ENCODE measurements at regions not wholly inside any gene's neighbourhood (a gene's known extent, or its start where the extent isn't known, plus 50 kb on each side); places are given as distances from the start of the nearest gene placed in this dataset.
A peak's percentile ranks its signal among the peaks of the same experiment; 100 is the strongest.
"Not testable (repeated sequence)": the region's sequence is repeated elsewhere in the genome, so short reads cannot be mapped to it uniquely, and the experiment has no call there.

DNA sequence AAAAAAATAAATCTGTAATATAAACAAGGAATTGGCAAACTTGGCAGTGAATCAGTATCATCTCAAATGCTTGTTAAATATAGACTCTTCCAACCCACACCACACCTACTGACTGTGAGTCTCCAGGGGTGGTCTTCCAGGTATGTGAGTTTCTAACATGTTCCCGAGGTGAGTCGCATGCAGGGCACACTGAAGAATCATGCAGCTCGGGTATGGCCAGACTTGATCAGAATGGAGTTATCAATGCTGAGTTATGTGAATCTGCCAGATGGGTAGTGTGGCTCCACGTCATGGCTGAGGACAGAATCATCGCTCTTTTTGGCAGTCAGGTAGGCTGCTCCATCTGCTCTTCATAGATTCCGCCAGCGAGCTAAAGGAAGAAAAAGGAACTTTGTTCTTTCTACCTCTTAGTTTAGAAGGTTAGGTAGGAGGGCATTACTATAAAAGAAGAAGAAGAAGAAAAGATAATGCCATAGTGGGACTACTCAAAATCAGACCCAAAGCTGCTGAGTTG, 1279.7 kb upstream of the ZEB2 start:
- DNase-seq: no peak

DNA sequence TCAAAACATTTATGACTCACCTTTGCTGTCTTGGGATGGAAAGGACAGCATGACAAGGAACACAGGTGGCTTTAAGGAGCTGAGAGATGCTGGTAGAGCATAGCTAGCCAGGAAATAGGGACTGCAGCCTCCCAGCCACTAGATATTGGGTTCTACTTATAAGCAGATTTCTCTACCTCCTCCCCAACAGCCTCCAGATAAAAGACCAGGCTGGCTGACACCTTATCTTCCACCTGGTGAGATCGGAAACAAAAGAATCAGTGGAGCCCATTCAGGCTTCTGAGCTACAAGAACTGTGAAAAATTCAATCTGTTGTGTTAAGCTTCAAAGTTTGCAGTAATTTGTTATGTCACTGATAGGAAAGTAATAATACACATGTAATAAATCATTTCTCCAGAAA, 1278.5 kb upstream of the ZEB2 start:
- DNase-seq: no peak

- no peak for DNase-seq
These were observed 1277.8 kb upstream of the ZEB2 start for GRCh38 chr2:145797692-145798091.

DNA sequence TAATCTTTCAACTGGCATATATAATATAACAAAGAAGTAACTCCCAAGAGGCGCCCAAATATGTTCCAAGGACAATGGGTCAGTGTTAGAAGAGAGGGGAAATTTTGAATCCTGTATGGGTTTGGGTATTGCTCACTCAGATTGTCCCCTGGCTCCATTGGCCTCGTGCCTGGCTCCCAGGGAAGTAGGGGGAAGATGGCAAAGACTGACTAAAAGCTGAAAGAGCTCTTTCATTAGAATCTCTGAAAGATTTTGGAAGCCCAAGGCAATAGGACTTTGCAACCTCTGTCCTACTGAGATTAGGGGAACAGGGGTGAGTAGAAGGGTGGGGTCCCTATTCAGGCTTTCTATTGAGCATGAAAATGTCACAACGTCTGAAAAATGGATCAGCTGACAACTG, 1272.8 kb upstream of the ZEB2 start:
- no peak for DNase-seq

GRCh38 chr2:145789636-145790035, 1269.7 kb upstream of the ZEB2 start:
- DNase-seq: peak; percentile 56

GRCh38 chr2:145787597-145788361, 1267.9 kb upstream of the ZEB2 start:
- DNase-seq: not testable (repeated sequence)

GRCh38 chr2:145782607-145783006, 1262.7 kb upstream of the ZEB2 start:
- DNase-seq: not testable (repeated sequence)

GRCh38 chr2:145777914-145778313, 1258.0 kb upstream of the ZEB2 start:
- no peak for DNase-seq

GRCh38 chr2:145777297-145777696, 1257.4 kb upstream of the ZEB2 start:
- no peak for DNase-seq

DNA sequence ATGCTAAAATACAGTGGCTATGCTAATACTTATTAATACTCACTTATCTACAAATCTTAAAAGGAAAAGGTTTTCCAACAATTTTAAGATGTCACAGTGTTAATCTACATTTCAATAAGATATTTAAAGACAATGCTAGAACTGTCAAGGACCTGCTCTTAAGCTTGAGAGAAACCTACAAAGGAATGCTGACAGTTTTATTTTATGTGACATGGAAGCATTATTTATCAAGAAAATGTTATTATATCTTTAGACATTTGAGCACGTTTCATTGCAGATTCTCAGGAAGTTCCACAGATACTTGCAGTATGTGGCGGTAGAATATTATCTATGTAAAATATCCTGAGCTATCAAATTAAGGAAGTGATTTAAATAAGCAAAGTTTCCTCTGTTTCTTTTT, 1255.7 kb upstream of the ZEB2 start:
- DNase-seq: no peak

DNA sequence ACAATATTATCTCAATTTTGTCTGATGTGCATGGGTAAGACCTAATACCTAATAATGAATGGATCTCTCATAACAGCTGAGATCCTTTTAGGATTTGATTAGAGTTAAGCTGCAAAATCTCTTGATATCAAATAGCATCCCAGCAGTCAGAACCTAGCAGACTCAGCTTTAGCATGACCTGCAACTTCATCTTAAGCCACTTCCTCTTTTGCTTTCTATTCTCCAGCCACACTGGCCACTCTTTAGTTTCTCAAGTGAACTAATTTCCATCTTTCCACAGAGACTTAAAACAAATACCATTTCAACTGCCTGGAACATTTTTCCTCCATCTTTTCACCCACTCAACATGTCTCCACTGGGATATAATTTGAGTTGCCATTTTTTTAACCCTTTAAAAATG, 1251.6 kb upstream of the ZEB2 start:
- DNase-seq: peak; percentile 71

GRCh38 chr2:145769011-145769716, 1249.2 kb upstream of the ZEB2 start:
- peak; percentile 66 for DNase-seq

DNA sequence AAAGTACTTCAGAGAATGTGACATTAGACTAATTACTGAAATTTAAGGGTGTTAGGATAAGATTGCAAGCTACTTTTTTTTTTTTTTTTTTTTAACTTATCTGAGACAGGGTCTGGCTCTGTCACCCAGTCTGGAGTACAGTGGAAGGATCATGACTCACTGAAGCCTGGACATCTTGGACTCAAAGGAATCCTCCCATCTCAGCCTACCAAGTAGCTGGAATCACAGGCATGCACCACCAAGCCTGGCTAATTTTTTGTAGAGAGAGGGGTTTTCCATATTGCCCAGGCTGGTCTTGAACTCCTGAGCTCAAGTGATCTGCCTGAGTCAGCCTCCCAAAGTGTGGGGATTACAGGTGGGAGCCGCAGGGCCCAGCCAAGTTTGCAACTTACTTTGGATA, 1246.0 kb upstream of the ZEB2 start:
- no peak for DNase-seq

GRCh38 chr2:145764631-145765030, 1244.7 kb upstream of the ZEB2 start:
- no peak for DNase-seq

DNA sequence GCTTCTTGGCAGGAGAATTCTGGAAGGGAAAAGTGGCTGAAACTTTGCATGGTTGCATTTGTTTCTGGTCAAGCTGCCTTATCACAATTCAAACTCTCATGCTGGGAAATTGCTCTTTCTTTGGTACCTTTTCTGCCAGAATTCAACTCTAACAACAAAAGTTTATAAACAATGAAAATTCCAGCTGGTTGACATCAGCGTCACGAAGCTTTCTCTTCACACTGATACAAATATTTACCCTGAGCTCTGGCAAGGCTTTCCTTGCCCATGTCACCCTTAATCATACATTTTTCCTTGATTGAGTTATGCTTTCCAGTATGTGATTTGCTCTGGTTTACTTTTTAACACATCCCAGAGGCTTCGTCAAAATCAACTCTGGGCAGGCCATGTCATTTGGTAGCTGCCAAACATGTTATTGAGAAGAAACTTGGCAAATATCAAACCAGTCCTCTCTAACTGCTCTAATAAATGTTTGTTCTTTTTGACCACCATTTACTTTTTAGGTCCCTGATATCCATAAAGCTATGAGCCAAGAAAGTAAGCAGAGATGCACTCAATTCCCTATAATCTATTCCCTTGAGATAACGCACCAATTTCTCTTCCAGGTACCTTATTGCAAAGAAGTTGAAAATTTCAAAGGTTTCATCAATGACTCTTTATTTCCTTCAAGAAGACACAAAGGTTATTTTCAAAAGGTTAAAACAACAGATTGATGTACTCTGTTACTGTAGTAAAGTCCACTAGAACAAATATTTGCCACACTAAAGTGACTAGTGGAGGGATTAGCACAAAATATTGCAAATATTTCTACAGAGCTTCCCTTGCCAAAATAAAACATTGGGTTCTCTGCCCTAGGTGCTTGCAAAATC, 1241.1 kb upstream of the ZEB2 start:
- DNase-seq: no peak

GRCh38 chr2:145759228-145759915, 1239.5 kb upstream of the ZEB2 start:
- no peak for DNase-seq

DNA sequence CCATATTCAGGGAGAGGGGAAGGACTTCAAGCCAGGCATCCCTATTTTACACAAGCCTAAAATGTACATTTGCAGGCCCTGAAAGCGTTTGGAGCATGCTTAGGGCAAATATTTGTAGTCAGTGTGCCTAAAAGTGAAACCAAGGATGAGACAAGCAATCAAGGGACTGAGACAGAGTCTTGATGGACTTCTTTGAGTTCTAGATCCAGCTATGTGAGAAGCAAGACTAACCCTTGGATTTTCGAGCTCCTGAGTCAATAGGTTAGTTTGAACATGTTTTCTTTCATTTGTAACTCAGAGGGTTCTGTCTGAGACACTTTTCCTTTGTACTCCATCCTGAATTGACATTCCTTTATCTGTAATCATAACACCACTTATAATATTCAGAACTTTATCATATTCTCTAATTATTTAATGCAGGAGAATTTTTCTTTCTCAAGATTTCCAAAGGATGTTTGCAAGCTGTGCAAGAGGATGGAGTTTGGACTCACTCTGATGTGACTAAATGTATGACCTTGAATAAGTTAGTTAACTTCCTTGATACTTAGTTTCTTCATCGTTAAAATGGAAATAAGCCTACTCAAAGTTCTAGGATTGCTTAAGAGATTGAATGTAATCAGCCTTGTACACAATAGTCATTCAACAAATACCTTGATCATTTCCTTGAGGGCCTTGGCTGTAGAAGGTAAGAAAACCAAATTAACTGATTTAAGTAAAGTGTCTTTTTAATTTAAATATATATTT, 1237.8 kb upstream of the ZEB2 start:
- peak; percentile 26 for DNase-seq

DNA sequence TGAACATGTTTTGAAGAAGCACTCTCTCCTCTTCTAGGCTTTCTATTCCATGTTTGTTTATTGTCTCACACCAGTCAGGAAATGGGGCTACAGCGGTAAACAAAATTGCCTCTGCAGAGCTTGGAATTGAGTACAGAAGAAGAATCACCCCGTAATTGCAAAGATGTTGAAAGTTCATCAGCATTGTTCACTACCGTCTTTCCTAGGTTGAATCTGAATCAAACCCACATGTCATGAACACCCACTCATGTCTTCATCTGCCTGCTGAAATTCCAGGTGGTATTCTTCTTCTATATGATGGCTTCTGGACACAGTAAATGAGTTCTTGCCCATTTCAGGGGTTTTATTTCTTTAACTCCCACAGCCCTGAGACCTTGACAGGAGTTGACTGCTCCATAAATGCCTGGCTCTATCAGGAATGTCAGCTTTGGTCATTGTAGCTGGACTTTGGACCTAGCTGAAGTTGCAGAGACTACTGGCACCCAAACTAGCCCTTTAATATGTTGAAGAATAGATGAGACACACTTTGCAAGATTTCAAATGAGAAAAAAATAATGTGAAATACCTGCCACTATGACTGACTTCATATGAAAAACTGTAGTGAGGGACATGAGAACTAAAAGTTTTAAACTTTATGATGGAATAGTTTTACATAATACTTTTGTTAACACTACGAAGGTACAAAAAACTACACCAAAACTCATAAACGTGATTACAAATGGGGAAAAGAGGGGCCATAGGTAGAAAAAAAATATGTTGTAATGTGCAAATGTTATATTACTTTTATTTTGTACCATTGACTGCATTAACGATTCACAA, 1235.3 kb upstream of the ZEB2 start:
- no peak for DNase-seq

- no peak for DNase-seq
These were observed 1234.0 kb upstream of the ZEB2 start for GRCh38 chr2:145753966-145754365.

- no peak for DNase-seq
These were observed 1233.2 kb upstream of the ZEB2 start for GRCh38 chr2:145753041-145753608.

Data from OCI-M1 (cell line).